Stimulated activated CD4-positive, alpha-beta T cell treated with anti-CD3 and anti-CD28 coated beads, Interleukin-2, amount 100 ng/mL, for 24 hours (primary cell): ENCODE measurements at regions not wholly inside any gene's neighbourhood (a gene's known extent, or its start where the extent isn't known, plus 50 kb on each side); places are given as distances from the start of the nearest gene placed in this dataset.

ENCODE experiments used
- DNase-seq, 2 donors: peaks; one replicate each; pipeline ENCODE4 v3.0.0-alpha.2; 2020

GRCh38 chr5:138664276-138664943 is 88.8 kb upstream of the CTNNA1 start:
- no peak for DNase-seq

GRCh38 chr5:138663561-138663960 is 88.4 kb upstream of the HSPA9 start:
- DNase-seq = no peak

GRCh38 chr5:138663009-138663408 is 87.8 kb upstream of the HSPA9 start:
- DNase-seq = peak in 1 of 2 donors; percentile 12

- peak; percentile 38 to 50 for DNase-seq
Observed at GRCh38 chr5:138662599-138662998, 87.4 kb upstream of the HSPA9 start.

- DNase-seq = no peak
Observed at GRCh38 chr5:138661991-138662434, 86.8 kb upstream of the HSPA9 start.

- DNase-seq = no peak
Observed at GRCh38 chr5:138661291-138661960, 86.2 kb upstream of the HSPA9 start.

GRCh38 chr5:138660051-138660572 is 84.9 kb upstream of the HSPA9 start:
- DNase-seq = no peak

- DNase-seq = no peak
Observed at GRCh38 chr5:138659561-138659960, 84.4 kb upstream of the HSPA9 start.

GRCh38 chr5:138659121-138659520 is 83.9 kb upstream of the HSPA9 start:
- no peak for DNase-seq

GRCh38 chr5:138658676-138659075 is 83.5 kb upstream of the HSPA9 start:
- DNase-seq = no peak

GRCh38 chr5:138657360-138657759 is 82.2 kb upstream of the HSPA9 start:
- no peak for DNase-seq

- DNase-seq = no peak
Observed at GRCh38 chr5:138656916-138657315, 81.7 kb upstream of the HSPA9 start.

- no peak for DNase-seq
Observed at GRCh38 chr5:138655530-138656190, 80.5 kb upstream of the HSPA9 start.

- DNase-seq = peak; percentile 72 to 78
Observed at GRCh38 chr5:138654281-138654867, 79.2 kb upstream of the HSPA9 start.

GRCh38 chr5:138653502-138653901 is 78.3 kb upstream of the HSPA9 start:
- no peak for DNase-seq

GRCh38 chr5:138651767-138652117 is 76.5 kb upstream of the HSPA9 start:
- DNase-seq = no peak

GRCh38 chr5:138651058-138651766 is 76.0 kb upstream of the HSPA9 start:
- no peak for DNase-seq

GRCh38 chr5:138650196-138650595 is 75.0 kb upstream of the HSPA9 start:
- DNase-seq = no peak

GRCh38 chr5:138649775-138650174 is 74.6 kb upstream of the HSPA9 start:
- DNase-seq = no peak

- DNase-seq = no peak
Observed at GRCh38 chr5:138649316-138649720, 74.1 kb upstream of the HSPA9 start.

- DNase-seq = no peak
Observed at GRCh38 chr5:138648841-138649240, 73.6 kb upstream of the HSPA9 start.

GRCh38 chr5:138647794-138648410 is 72.7 kb upstream of the HSPA9 start:
- DNase-seq = no peak
